GM23338 (cell line): ENCODE measurements at regions not wholly inside any gene's neighbourhood (a gene's known extent, or its start where the extent isn't known, plus 50 kb on each side); places are given as distances from the start of the nearest gene placed in this dataset.
"Not testable (repeated sequence)": the region's sequence is repeated elsewhere in the genome, so short reads cannot be mapped to it uniquely, and the experiment has no call there.

Source experiments
- ATAC-seq: fragments of 200-7000 bp; cut with Tn5 transposase; 3 replicates; pipeline ENCODE4 v1.9.1; 2020
- DNase-seq: peaks from one replicate; pipeline ENCODE4 v3.0.0-alpha.2; 2015; ENCODE audit warnings: low spot score
- H2AFZ ChIP-seq: fragments of 200-600 bp; sonication (generic); 2 replicates; pipeline ENCODE4 v1.8.0; 2016; ENCODE audit warnings: antibody characterized with exemption, mild to moderate bottlenecking, moderate library complexity
- H3F3A ChIP-seq: fragments of 200-600 bp; sonication (generic); replicated peaks from 2 replicates; pipeline ENCODE4 v1.8.0; 2017; ENCODE audit warnings: antibody characterized with exemption, mixed run types, low read depth
- H3K27ac ChIP-seq: fragments of 200-600 bp; sonication (generic); 2 replicates; pipeline ENCODE4 v1.6.1; 2016; ENCODE audit warnings: low read depth
- H3K27me3 ChIP-seq: fragments of 200-600 bp; sonication (generic); 2 replicates; pipeline ENCODE4 v1.8.0; 2016; ENCODE audit warnings: mild to moderate bottlenecking, mixed run types, moderate library complexity; ENCODE audit not compliant: insufficient read depth
- H3K36me3 ChIP-seq: fragments of 200-600 bp; sonication (generic); 2 replicates; pipeline ENCODE4 v1.8.0; 2016; ENCODE audit warnings: mild to moderate bottlenecking; ENCODE audit not compliant: insufficient read depth
- H3K4me1 ChIP-seq: fragments of 200-600 bp; sonication (generic); 2 replicates; pipeline ENCODE4 v1.8.0; 2016; ENCODE audit warnings: mild to moderate bottlenecking, moderate library complexity; ENCODE audit not compliant: insufficient read depth
- H3K4me2 ChIP-seq: fragments of 200-600 bp; sonication (generic); 2 replicates; pipeline ENCODE4 v1.7.1; 2017; ENCODE audit warnings: mixed run types
- H3K4me3 ChIP-seq: fragments of 200-600 bp; sonication (generic); 2 replicates; pipeline ENCODE4 v1.6.1; 2016; ENCODE audit warnings: mixed run types
- H3K79me2 ChIP-seq: fragments of 200-600 bp; sonication (generic); replicated peaks from 2 replicates; pipeline ENCODE4 v1.8.0; 2017; ENCODE audit warnings: mild to moderate bottlenecking; ENCODE audit not compliant: insufficient read depth
- H3K9me2 ChIP-seq: fragments of 200-600 bp; sonication (generic); 2 replicates; pipeline ENCODE4 v1.8.0; 2017; ENCODE audit not compliant: insufficient read depth
- H4K20me1 ChIP-seq: fragments of 200-600 bp; sonication (generic); replicated peaks from 2 replicates; pipeline ENCODE4 v1.8.0; 2017; ENCODE audit warnings: mild to moderate bottlenecking; ENCODE audit not compliant: insufficient read depth
- H3K27ac Mint-ChIP-seq: 2 replicates; pipeline ENCODE4 v1.8.0; 2020; ENCODE audit warnings: inconsistent platforms, mild to moderate bottlenecking, moderate library complexity, mixed read lengths
- H3K27me3 Mint-ChIP-seq: 3 replicates; pipeline ENCODE4 v1.8.0; 2022; ENCODE audit warnings: low read depth, mild to moderate bottlenecking, moderate library complexity, mixed read lengths, inconsistent platforms; ENCODE audit not compliant: insufficient read depth, poor library complexity
- H3K36me3 Mint-ChIP-seq: 3 replicates; pipeline ENCODE4 v1.8.0; 2021; ENCODE audit warnings: low read depth, mild to moderate bottlenecking, inconsistent platforms, moderate library complexity, mixed read lengths
- H3K4me1 Mint-ChIP-seq: 3 replicates; pipeline ENCODE4 v1.8.0; 2020; ENCODE audit warnings: mild to moderate bottlenecking, inconsistent platforms, mixed read lengths
- H3K4me3 Mint-ChIP-seq: 3 replicates; pipeline ENCODE4 v1.8.0; 2021; ENCODE audit warnings: moderate library complexity, mild to moderate bottlenecking, inconsistent platforms, mixed read lengths
- H3K9me3 Mint-ChIP-seq: 3 replicates; pipeline ENCODE4 v1.8.0; 2020; ENCODE audit warnings: moderate library complexity, mild to moderate bottlenecking, inconsistent platforms, mixed read lengths
- CREB1 ChIP-seq: fragments of 250-450 bp; sonication (Bioruptor Pico); IDR thresholded peaks from 2 replicates; pipeline ENCODE4 v1.5.0; 2020; ENCODE audit warnings: low read depth, mild to moderate bottlenecking, moderate library complexity
- EZH2phosphoT487 ChIP-seq: fragments of 200-600 bp; sonication (generic); IDR thresholded peaks from one replicate; pipeline ENCODE4 v1.8.1; 2018; ENCODE audit warnings: antibody characterized with exemption; ENCODE audit not compliant: unreplicated experiment
- POLR2AphosphoS5 ChIP-seq: IDR thresholded peaks from 2 replicates; pipeline ENCODE4 v1.6.1; 2016; ENCODE audit warnings: antibody characterized with exemption, low read depth
- ZNF114 ChIP-seq: fragments of 250-450 bp; sonication (Bioruptor Pico); IDR thresholded peaks from 2 replicates; pipeline ENCODE4 v1.5.0; 2020; ENCODE audit warnings: mild to moderate bottlenecking, moderate library complexity
- TF ChIP-seq, protein P1 (sequence below): IDR thresholded peaks from 2 replicates; pipeline ENCODE4 v1.6.1; 2016; ENCODE audit warnings: antibody characterized with exemption
- TF ChIP-seq, protein P2 (sequence below): fragments of 250-450 bp; sonication (Bioruptor Pico); IDR thresholded peaks from 2 replicates; pipeline ENCODE4 v1.5.0; 2020; ENCODE audit warnings: mild to moderate bottlenecking, moderate library complexity
- TF ChIP-seq, protein P3 (sequence below), 2 experiments: fragments of 200-600 bp in 1 of 2; sonication (generic) in 1 of 2; conservative IDR thresholded peaks; 2 replicates each; pipeline versions ENCODE4 v1.5.1 to v1.6.1; 2016 to 2017; ENCODE audit warnings: antibody characterized with exemption in 2 of 2, low read depth in 2 of 2, mild to moderate bottlenecking in 2 of 2, moderate library complexity in 1 of 2

DNA sequence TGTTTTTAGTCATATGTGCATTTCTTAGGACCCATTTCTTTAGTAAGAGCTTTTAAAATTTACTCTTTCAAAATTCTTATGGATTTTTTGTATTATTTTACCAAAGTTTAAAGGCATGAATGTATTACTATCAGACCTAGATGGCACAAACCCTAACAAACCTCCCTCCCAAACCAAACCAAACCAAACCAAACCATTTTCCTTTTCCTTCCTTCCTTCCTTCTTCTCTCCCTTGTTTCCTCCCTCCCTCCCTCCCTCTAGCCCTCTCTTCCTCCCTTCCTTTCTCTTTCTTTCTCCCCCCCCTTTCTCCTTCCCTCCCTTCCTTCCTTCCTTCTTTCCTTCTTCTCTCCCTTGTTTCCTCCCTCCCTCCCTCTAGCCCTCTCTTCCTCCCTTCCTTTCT, 1001.8 kb upstream of the CITED2 start:
- Histone ChIP-seq H3K27me3 (no peaks in the 10 kb centered on the region), H3K4me2 (no peak overlapping the region), H2AFZ (no peak overlapping the region), H3K4me3 (no peak overlapping the region), H3K9me2 (no peaks in the 10 kb centered on the region), H3K79me2 (no peaks in the 10 kb centered on the region), H3K36me3 (no peaks in the 10 kb centered on the region), H3K4me1 (0 out of 2 replicates have a peak, but pooled peaks cover 2% of the 10 kb centered on the region), H3K27ac (no peak overlapping the region), H3F3A (no peaks in the 10 kb centered on the region), H4K20me1 (no peaks in the 10 kb centered on the region)
- H3K4me1 Mint-ChIP-seq = peaks cover 6% of the 10 kb centered on the region
- DNase-seq = no peak
- no peak for ATAC-seq
- peaks cover 2% of the 10 kb centered on the region for H3K27me3 Mint-ChIP-seq
- TF ChIP-seq, protein P1, sequence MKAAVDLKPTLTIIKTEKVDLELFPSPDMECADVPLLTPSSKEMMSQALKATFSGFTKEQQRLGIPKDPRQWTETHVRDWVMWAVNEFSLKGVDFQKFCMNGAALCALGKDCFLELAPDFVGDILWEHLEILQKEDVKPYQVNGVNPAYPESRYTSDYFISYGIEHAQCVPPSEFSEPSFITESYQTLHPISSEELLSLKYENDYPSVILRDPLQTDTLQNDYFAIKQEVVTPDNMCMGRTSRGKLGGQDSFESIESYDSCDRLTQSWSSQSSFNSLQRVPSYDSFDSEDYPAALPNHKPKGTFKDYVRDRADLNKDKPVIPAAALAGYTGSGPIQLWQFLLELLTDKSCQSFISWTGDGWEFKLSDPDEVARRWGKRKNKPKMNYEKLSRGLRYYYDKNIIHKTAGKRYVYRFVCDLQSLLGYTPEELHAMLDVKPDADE = no peak
- peaks cover 23% of the 10 kb centered on the region; the same call in 2 of the 3 replicates for H3K36me3 Mint-ChIP-seq
- peaks cover 31% of the 10 kb centered on the region for H3K9me3 Mint-ChIP-seq
- H3K27ac Mint-ChIP-seq = no peak overlapping the region
- no peak overlapping the region for H3K4me3 Mint-ChIP-seq

DNA sequence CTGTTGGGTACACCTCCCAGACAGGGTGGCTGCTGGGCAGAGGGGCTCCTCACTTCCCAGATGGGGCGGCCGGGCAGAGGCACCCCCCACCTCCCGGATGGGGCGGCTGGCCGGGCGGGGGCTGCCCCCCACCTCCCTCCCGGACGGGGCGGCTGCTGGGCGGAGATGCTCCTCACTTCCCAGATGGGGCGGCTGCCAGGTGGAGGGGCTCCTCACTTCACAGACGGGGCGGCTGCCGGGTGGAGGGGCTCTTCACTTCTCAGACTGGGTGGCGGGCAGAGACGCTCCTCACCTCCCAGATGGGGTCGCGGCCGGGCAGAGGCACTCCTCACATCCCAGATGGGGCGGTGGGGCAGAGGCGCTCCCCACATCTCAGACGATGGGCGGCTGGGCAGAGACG, 999.3 kb upstream of the CITED2 start:
- Mint-ChIP-seq H3K9me3 (peaks cover 31% of the 10 kb centered on the region), H3K36me3 (peaks cover 23% of the 10 kb centered on the region; the same call in 2 of the 3 replicates)
- not testable (repeated sequence) for H3K36me3 ChIP-seq, H3K27me3 ChIP-seq, H3K9me2 ChIP-seq, H3K4me1 ChIP-seq, H4K20me1 ChIP-seq, H3K4me3 Mint-ChIP-seq, H3F3A ChIP-seq, H3K4me2 ChIP-seq, H3K4me3 ChIP-seq, H2AFZ ChIP-seq, H3K27ac Mint-ChIP-seq, H3K27ac ChIP-seq, H3K27me3 Mint-ChIP-seq, H3K79me2 ChIP-seq, ATAC-seq, H3K4me1 Mint-ChIP-seq, DNase-seq

DNA sequence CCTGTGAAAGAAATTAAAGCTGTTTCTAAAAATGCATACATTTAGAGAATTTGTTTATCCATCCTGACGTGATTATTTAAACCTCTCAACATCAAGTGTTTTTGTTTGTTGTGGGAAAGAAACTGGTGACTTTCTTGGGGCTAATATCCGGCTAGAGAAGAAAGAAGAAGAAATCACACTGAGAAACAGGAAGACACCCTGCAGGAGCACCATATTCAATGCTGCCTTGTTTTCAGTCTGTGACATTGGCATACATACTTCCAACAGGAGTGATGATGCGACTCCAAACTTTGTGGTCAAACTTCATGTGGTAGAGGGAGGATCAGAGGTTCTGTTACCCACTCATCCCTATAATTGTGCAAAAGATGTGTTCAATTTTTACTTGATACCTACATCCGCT, 997.6 kb upstream of the CITED2 start:
- DNase-seq = no peak
- Mint-ChIP-seq H3K36me3 (peaks cover 23% of the 10 kb centered on the region; the same call in 2 of the 3 replicates), H3K27ac (no peak overlapping the region), H3K27me3 (peaks cover 2% of the 10 kb centered on the region), H3K4me1 (peaks cover 6% of the 10 kb centered on the region), H3K9me3 (peaks cover 34% of the 10 kb centered on the region), H3K4me3 (no peak overlapping the region)
- no peak for TF ChIP-seq ZNF114
- TF ChIP-seq, protein P2, sequence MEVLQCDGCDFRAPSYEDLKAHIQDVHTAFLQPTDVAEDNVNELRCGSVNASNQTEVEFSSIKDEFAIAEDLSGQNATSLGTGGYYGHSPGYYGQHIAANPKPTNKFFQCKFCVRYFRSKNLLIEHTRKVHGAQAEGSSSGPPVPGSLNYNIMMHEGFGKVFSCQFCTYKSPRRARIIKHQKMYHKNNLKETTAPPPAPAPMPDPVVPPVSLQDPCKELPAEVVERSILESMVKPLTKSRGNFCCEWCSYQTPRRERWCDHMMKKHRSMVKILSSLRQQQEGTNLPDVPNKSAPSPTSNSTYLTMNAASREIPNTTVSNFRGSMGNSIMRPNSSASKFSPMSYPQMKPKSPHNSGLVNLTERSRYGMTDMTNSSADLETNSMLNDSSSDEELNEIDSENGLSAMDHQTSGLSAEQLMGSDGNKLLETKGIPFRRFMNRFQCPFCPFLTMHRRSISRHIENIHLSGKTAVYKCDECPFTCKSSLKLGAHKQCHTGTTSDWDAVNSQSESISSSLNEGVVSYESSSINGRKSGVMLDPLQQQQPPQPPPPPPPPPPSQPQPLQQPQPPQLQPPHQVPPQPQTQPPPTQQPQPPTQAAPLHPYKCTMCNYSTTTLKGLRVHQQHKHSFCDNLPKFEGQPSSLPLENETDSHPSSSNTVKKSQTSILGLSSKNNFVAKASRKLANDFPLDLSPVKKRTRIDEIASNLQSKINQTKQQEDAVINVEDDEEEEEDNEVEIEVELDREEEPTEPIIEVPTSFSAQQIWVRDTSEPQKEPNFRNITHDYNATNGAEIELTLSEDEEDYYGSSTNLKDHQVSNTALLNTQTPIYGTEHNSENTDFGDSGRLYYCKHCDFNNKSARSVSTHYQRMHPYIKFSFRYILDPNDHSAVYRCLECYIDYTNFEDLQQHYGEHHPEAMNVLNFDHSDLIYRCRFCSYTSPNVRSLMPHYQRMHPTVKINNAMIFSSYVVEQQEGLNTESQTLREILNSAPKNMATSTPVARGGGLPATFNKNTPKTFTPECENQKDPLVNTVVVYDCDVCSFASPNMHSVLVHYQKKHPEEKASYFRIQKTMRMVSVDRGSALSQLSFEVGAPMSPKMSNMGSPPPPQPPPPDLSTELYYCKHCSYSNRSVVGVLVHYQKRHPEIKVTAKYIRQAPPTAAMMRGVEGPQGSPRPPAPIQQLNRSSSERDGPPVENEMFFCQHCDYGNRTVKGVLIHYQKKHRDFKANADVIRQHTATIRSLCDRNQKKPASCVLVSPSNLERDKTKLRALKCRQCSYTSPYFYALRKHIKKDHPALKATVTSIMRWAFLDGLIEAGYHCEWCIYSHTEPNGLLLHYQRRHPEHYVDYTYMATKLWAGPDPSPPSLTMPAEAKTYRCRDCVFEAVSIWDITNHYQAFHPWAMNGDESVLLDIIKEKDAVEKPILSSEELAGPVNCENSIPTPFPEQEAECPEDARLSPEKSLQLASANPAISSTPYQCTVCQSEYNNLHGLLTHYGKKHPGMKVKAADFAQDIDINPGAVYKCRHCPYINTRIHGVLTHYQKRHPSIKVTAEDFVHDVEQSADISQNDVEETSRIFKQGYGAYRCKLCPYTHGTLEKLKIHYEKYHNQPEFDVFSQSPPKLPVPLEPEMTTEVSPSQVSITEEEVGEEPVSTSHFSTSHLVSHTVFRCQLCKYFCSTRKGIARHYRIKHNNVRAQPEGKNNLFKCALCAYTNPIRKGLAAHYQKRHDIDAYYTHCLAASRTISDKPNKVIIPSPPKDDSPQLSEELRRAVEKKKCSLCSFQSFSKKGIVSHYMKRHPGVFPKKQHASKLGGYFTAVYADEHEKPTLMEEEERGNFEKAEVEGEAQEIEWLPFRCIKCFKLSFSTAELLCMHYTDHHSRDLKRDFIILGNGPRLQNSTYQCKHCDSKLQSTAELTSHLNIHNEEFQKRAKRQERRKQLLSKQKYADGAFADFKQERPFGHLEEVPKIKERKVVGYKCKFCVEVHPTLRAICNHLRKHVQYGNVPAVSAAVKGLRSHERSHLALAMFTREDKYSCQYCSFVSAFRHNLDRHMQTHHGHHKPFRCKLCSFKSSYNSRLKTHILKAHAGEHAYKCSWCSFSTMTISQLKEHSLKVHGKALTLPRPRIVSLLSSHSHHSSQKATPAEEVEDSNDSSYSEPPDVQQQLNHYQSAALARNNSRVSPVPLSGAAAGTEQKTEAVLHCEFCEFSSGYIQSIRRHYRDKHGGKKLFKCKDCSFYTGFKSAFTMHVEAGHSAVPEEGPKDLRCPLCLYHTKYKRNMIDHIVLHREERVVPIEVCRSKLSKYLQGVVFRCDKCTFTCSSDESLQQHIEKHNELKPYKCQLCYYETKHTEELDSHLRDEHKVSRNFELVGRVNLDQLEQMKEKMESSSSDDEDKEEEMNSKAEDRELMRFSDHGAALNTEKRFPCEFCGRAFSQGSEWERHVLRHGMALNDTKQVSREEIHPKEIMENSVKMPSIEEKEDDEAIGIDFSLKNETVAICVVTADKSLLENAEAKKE (CRISPR knock-in tag) = no peak
- TF ChIP-seq EZH2phosphoT487 = no peak
- no peak for TF ChIP-seq CREB1 (CRISPR knock-in tag)
- TF ChIP-seq, protein P1 = no peak
- TF ChIP-seq POLR2AphosphoS5 = no peak
- TF ChIP-seq, protein P3, sequence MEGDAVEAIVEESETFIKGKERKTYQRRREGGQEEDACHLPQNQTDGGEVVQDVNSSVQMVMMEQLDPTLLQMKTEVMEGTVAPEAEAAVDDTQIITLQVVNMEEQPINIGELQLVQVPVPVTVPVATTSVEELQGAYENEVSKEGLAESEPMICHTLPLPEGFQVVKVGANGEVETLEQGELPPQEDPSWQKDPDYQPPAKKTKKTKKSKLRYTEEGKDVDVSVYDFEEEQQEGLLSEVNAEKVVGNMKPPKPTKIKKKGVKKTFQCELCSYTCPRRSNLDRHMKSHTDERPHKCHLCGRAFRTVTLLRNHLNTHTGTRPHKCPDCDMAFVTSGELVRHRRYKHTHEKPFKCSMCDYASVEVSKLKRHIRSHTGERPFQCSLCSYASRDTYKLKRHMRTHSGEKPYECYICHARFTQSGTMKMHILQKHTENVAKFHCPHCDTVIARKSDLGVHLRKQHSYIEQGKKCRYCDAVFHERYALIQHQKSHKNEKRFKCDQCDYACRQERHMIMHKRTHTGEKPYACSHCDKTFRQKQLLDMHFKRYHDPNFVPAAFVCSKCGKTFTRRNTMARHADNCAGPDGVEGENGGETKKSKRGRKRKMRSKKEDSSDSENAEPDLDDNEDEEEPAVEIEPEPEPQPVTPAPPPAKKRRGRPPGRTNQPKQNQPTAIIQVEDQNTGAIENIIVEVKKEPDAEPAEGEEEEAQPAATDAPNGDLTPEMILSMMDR (conservative IDR thresholded peaks at IDR 0.05; ENCODE audit: low read depth in 2 of 2) = no peak
- H3F3A ChIP-seq = no peaks in the 10 kb centered on the region
- ATAC-seq = no peak
- H3K9me2 ChIP-seq = no peaks in the 10 kb centered on the region
- no peak overlapping the region for H3K4me3 ChIP-seq
- H3K4me1 ChIP-seq = 0 out of 2 replicates have a peak, but pooled peaks cover 2% of the 10 kb centered on the region
- H3K27me3 ChIP-seq = no peaks in the 10 kb centered on the region
- H2AFZ ChIP-seq = no peak overlapping the region
- no peaks in the 10 kb centered on the region for H4K20me1 ChIP-seq
- H3K36me3 ChIP-seq = no peaks in the 10 kb centered on the region
- H3K4me2 ChIP-seq = no peak overlapping the region
- no peak overlapping the region for H3K27ac ChIP-seq
- H3K79me2 ChIP-seq = no peaks in the 10 kb centered on the region
